ENCODE measurements at regions not wholly inside any gene's neighbourhood (a gene's known extent, or its start where the extent isn't known, plus 50 kb on each side); places are given as distances from the start of the nearest gene placed in this dataset.
"Not testable (repeated sequence)": the region's sequence is repeated elsewhere in the genome, so short reads cannot be mapped to it uniquely, and the experiment has no call there.

GRCh38 chrX:122092360-122092759, 1045.0 kb downstream of the GLUD2 start:
- no peak for DNase-seq

GRCh38 chrX:122092978-122093377, 1045.6 kb downstream of the GLUD2 start:
- no peak for DNase-seq

- DNase-seq, result no peak
Observed at GRCh38 chrX:122094611-122095010, 1047.2 kb downstream of the GLUD2 start.

- no peak for DNase-seq
Observed at GRCh38 chrX:122113376-122113775, 1066.0 kb downstream of the GLUD2 start.

- no peak for DNase-seq
Observed at GRCh38 chrX:122113896-122114295, 1066.5 kb downstream of the GLUD2 start.

- no peak for DNase-seq
Observed at GRCh38 chrX:122115604-122116003, 1068.2 kb downstream of the GLUD2 start.

- no peak for DNase-seq
Observed at GRCh38 chrX:122119361-122119760, 1064.7 kb upstream of the GRIA3 start.

- DNase-seq, result no peak
Observed at GRCh38 chrX:122122274-122122673, 1061.8 kb upstream of the GRIA3 start.

- no peak for DNase-seq
Observed at GRCh38 chrX:122133478-122133877, 1050.6 kb upstream of the GRIA3 start.

- no peak for DNase-seq
Observed at GRCh38 chrX:122134291-122134690, 1049.8 kb upstream of the GRIA3 start.

GRCh38 chrX:122135070-122135469, 1049.0 kb upstream of the GRIA3 start:
- no peak for DNase-seq

GRCh38 chrX:122140219-122140618, 1043.9 kb upstream of the GRIA3 start:
- DNase-seq, result not testable (repeated sequence)

- no peak for DNase-seq
Observed at GRCh38 chrX:122154019-122154418, 1030.1 kb upstream of the GRIA3 start.

- DNase-seq, result no peak
Observed at GRCh38 chrX:122168241-122168640, 1015.8 kb upstream of the GRIA3 start.

- DNase-seq, result no peak
Observed at GRCh38 chrX:122184791-122185190, 999.3 kb upstream of the GRIA3 start.

GRCh38 chrX:122187069-122187713, 996.9 kb upstream of the GRIA3 start:
- DNase-seq, result no peak

- no peak for DNase-seq
Observed at GRCh38 chrX:122188751-122189150, 995.3 kb upstream of the GRIA3 start.

GRCh38 chrX:122196343-122196742, 987.7 kb upstream of the GRIA3 start:
- no peak for DNase-seq

GRCh38 chrX:122203399-122203798, 980.7 kb upstream of the GRIA3 start:
- no peak for DNase-seq

GRCh38 chrX:122218666-122219065, 965.4 kb upstream of the GRIA3 start:
- DNase-seq, result no peak

- no peak for DNase-seq
Observed at GRCh38 chrX:122219226-122219625, 964.9 kb upstream of the GRIA3 start.

GRCh38 chrX:122219735-122220134, 964.3 kb upstream of the GRIA3 start:
- DNase-seq, result no peak

- DNase-seq, result no peak
Observed at GRCh38 chrX:122220644-122221373, 963.3 kb upstream of the GRIA3 start.

GRCh38 chrX:122221810-122222209, 962.3 kb upstream of the GRIA3 start:
- not testable (repeated sequence) for DNase-seq

- not testable (repeated sequence) for DNase-seq
Observed at GRCh38 chrX:122224137-122224536, 959.9 kb upstream of the GRIA3 start.

All from NCI-H446 treated with DMSO at 0.1 percent for 48 hours (cell line).